ENCODE measurements at regions not wholly inside any gene's neighbourhood (a gene's known extent, or its start where the extent isn't known, plus 50 kb on each side); places are given as distances from the start of the nearest gene placed in this dataset.

- TF ChIP-seq CTCF (IDR thresholded peaks at IDR 0.05; ENCODE audit: low read depth, low read length, missing control alignments) = no peak
- DNase-seq (ENCODE audit: extremely low read depth, low read depth) = no peak
- no peak overlapping the region for H3K4me3 ChIP-seq (replicated peaks; ENCODE audit: low read depth, low read length)
These were observed 694.4 kb upstream of the FAM241A start for GRCh38 chr4:111450867-111451266.

- no peak overlapping the region for H3K4me3 ChIP-seq (replicated peaks; ENCODE audit: low read depth, low read length)
- TF ChIP-seq CTCF (IDR thresholded peaks at IDR 0.05; ENCODE audit: low read depth, low read length, missing control alignments) = no peak
- DNase-seq (ENCODE audit: extremely low read depth, low read depth) = no peak
These were observed 692.0 kb upstream of the FAM241A start for GRCh38 chr4:111453216-111453615.

GRCh38 chr4:111454961-111455360 lies 690.3 kb upstream of the FAM241A start:
- DNase-seq (ENCODE audit: extremely low read depth, low read depth) = no peak
- no peak overlapping the region for H3K4me3 ChIP-seq (replicated peaks; ENCODE audit: low read depth, low read length)
- no peak for TF ChIP-seq CTCF (IDR thresholded peaks at IDR 0.05; ENCODE audit: low read depth, low read length, missing control alignments)

GRCh38 chr4:111464251-111465045 lies 680.8 kb upstream of the FAM241A start:
- no peak overlapping the region for H3K4me3 ChIP-seq (replicated peaks; ENCODE audit: low read depth, low read length)
- DNase-seq (ENCODE audit: extremely low read depth, low read depth) = no peak
- TF ChIP-seq CTCF (IDR thresholded peaks at IDR 0.05; ENCODE audit: low read depth, low read length, missing control alignments) = no peak

GRCh38 chr4:111466811-111467604 lies 678.2 kb upstream of the FAM241A start:
- no peak for TF ChIP-seq CTCF (IDR thresholded peaks at IDR 0.05; ENCODE audit: low read depth, low read length, missing control alignments)
- no peak overlapping the region for H3K4me3 ChIP-seq (replicated peaks; ENCODE audit: low read depth, low read length)
- no peak for DNase-seq (ENCODE audit: extremely low read depth, low read depth)

- DNase-seq (ENCODE audit: extremely low read depth, low read depth) = no peak
- TF ChIP-seq CTCF (IDR thresholded peaks at IDR 0.05; ENCODE audit: low read depth, low read length, missing control alignments) = peak; percentile 50
These were observed 670.3 kb upstream of the FAM241A start for GRCh38 chr4:111475001-111475400.

More at GRCh38 chr4:111475001-111475400, 670.3 kb upstream of the FAM241A start:
- no peak overlapping the region for H3K4me3 ChIP-seq (replicated peaks; ENCODE audit: low read depth, low read length)

Measured in HFF-Myc (cell line).